HG03139 (cell line): ENCODE measurements at regions not wholly inside any gene's neighbourhood (a gene's known extent, or its start where the extent isn't known, plus 50 kb on each side); places are given as distances from the start of the nearest gene placed in this dataset.

Experiments used
- ATAC-seq: cut with Tn5 transposase; IDR thresholded peaks from one replicate; pipeline ENCODE4 v1.9.1; 2021; ENCODE audit not compliant: unreplicated experiment

- ATAC-seq, result no peak
Measured at GRCh38 chr1:177848577-177848976, 121.3 kb downstream of the SEC16B start.

GRCh38 chr1:177847843-177848242 lies 122.0 kb downstream of the SEC16B start:
- ATAC-seq, result no peak

- ATAC-seq, result no peak
Measured at GRCh38 chr1:177838907-177839485, 130.9 kb downstream of the SEC16B start.

GRCh38 chr1:177833631-177834030 lies 136.2 kb downstream of the SEC16B start:
- ATAC-seq, result no peak

GRCh38 chr1:177830531-177831135 lies 139.2 kb downstream of the SEC16B start:
- no peak for ATAC-seq

GRCh38 chr1:177825276-177825901 lies 144.5 kb downstream of the SEC16B start:
- no peak for ATAC-seq

- no peak for ATAC-seq
Measured at GRCh38 chr1:177824508-177824982, 145.3 kb downstream of the SEC16B start.

GRCh38 chr1:177820213-177820612 lies 149.6 kb downstream of the SEC16B start:
- no peak for ATAC-seq

GRCh38 chr1:177817937-177818875 lies 151.7 kb downstream of the SEC16B start:
- ATAC-seq, result peak; percentile 93

GRCh38 chr1:177812650-177813049 lies 157.2 kb downstream of the SEC16B start:
- ATAC-seq, result no peak

- ATAC-seq, result no peak
Measured at GRCh38 chr1:177812144-177812543, 157.7 kb downstream of the SEC16B start.

GRCh38 chr1:177811429-177811828 lies 158.4 kb downstream of the SEC16B start:
- ATAC-seq, result no peak

- ATAC-seq, result peak; percentile 75
Measured at GRCh38 chr1:177809819-177810218, 160.0 kb downstream of the SEC16B start.

GRCh38 chr1:177802304-177802703 lies 167.6 kb downstream of the SEC16B start:
- no peak for ATAC-seq

- ATAC-seq, result no peak
Measured at GRCh38 chr1:177801790-177802189, 168.1 kb downstream of the SEC16B start.

GRCh38 chr1:177800400-177801088 lies 169.3 kb downstream of the SEC16B start:
- ATAC-seq, result peak; percentile 64

- ATAC-seq, result no peak
Measured at GRCh38 chr1:177799746-177800145, 170.1 kb downstream of the SEC16B start.

- ATAC-seq, result no peak
Measured at GRCh38 chr1:177798614-177799013, 171.2 kb downstream of the SEC16B start.

- no peak for ATAC-seq
Measured at GRCh38 chr1:177796561-177796960, 173.3 kb downstream of the SEC16B start.

GRCh38 chr1:177794376-177794991 lies 175.4 kb downstream of the SEC16B start:
- ATAC-seq, result no peak
